Mucosa of descending colon (tissue), 3 donors: ENCODE measurements at regions not wholly inside any gene's neighbourhood (a gene's known extent, or its start where the extent isn't known, plus 50 kb on each side); places are given as distances from the start of the nearest gene placed in this dataset.
A peak's percentile ranks its signal among the peaks of the same experiment; 100 is the strongest.

Experiments used
- ATAC-seq: fragments of 200-7000 bp; cut with Tn5 transposase; one replicate; pipeline ENCODE4 v1.9.1; 2020; ENCODE audit warnings: mild to moderate bottlenecking, moderate library complexity
- DNase-seq, 3 donors: peaks; one replicate each; pipeline ENCODE4 v3.0.0-alpha.2; 2020
- H3K36me3 ChIP-seq: fragments of 200-600 bp; one replicate; pipeline ENCODE4 v1.8.0; 2021; ENCODE audit warnings: low read depth, mild to moderate bottlenecking
- H3K4me1 ChIP-seq: fragments of 200-600 bp; one replicate; pipeline ENCODE4 v1.8.0; 2021; ENCODE audit warnings: low read depth, mild to moderate bottlenecking
- H3K4me3 ChIP-seq: fragments of 200-600 bp; one replicate; pipeline ENCODE4 v1.8.0; 2021; ENCODE audit warnings: mild to moderate bottlenecking
- H3K9me3 ChIP-seq: fragments of 200-600 bp; one replicate; pipeline ENCODE4 v1.8.0; 2021; ENCODE audit warnings: mild to moderate bottlenecking
- CTCF ChIP-seq: fragments of 200-600 bp; IDR thresholded peaks from one replicate; pipeline ENCODE4 v1.8.0; 2022; ENCODE audit warnings: antibody characterized with exemption, mild to moderate bottlenecking
- intact Hi-C, 2 donors: fragments of 100-400 bp; cut with DNase I in 1 of 2; cut with micrococcal nuclease in 1 of 2; formaldehyde crosslinking; loops; one replicate each; pipeline versions ENCODE4 v1.11.0 to v1.11.1; 2022; cut with DNase I, micrococcal nuclease
- donor health status: DM: no; HTN: no; CAD: no; lungs with moderate emphysema.
- donor health status: DM: no; HTN: no; CAD: no.
- donor health status: DM: no; HTN: yes; CAD: no.

DNA sequence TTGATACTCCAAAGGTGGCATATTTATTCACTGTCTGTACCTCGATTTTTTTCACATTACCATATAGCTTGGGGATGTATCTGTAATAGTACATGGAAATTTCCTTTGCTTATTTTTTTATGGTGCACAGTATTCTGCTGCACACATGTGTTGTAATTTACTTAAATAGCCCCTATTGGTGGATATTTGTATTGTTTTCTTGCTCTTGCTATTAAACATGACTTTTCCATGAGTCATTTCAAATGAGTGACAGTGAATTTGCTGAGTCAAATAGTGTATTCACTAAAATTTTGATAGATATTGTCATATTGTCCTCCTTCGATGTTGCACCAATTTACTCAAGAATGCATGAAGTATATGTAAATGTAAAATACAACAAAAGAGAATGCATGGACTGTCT lies 122.7 kb upstream of the STEAP4 start:
- no peaks in the 10 kb centered on the region for H3K36me3 ChIP-seq
- no peak for ATAC-seq
- no peaks in the 10 kb centered on the region for H3K4me1 ChIP-seq
- H3K9me3 ChIP-seq, result no peaks in the 10 kb centered on the region
- intact Hi-C loops, result no loop called here
- DNase-seq, result no peak
- no peak overlapping the region for H3K4me3 ChIP-seq
- TF ChIP-seq CTCF, result no peak

DNA sequence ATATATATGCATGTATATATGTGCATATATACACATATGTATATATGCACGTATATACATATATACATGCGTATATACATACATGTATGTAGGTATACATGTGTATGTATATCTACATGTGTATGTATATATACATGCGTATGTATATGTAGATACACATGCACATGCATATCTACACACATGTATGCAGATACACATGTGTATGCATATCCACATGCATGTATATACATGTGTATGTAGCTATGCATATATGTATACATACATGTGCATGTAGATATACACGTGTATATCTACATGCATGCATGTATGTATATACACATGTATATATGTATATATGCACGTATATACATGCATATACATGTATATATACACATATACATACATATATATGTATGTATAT lies 95.8 kb upstream of the STEAP4 start:
- no peak for ATAC-seq
- Histone ChIP-seq H3K4me1 (no peaks in the 10 kb centered on the region), H3K36me3 (no peaks in the 10 kb centered on the region), H3K9me3 (no peaks in the 10 kb centered on the region), H3K4me3 (no peak overlapping the region)
- intact Hi-C loops, result no loop called here
- TF ChIP-seq CTCF, result no peak
- no peak for DNase-seq

DNA sequence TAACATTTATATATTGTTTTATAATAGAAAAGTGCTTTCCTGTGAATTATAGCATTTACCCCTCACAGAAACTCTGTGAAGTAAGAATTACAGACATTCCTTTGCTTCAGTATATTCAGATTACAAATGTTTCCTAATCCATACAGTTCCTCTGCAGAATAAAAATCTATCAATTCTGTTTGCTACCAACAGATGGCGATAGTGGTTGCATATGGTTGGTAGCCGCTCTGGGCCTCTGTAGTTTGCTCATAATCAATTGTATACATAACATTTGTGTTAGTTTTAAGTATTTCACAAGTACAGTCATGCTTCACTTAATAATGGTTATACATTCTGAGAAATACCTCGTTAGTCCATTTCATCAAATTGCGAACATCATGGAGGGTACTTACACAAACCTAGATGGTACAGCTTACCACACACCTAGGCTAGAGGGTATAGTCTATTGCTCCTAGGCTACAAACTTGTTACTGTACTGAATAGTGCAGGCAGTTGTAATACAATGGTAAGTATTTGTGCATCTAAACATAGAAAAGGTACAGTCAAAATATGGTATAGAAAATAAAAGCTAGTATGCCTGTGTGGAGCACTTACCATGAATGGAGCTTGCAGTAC lies 94.4 kb upstream of the STEAP4 start:
- peak; percentile 33 for TF ChIP-seq CTCF
- ATAC-seq, result peak; percentile 68
- intact Hi-C loops, result no loop called here
- peak in 1 of 3 donors; percentile 16 for DNase-seq
- Histone ChIP-seq H3K4me1 (no peaks in the 10 kb centered on the region), H3K36me3 (no peaks in the 10 kb centered on the region), H3K9me3 (no peaks in the 10 kb centered on the region), H3K4me3 (no peak overlapping the region)

- no peaks in the 10 kb centered on the region for H3K9me3 ChIP-seq
- no peak overlapping the region for H3K4me3 ChIP-seq
- no peak for TF ChIP-seq CTCF
- H3K4me1 ChIP-seq, result no peaks in the 10 kb centered on the region
- no peak for ATAC-seq
- no peaks in the 10 kb centered on the region for H3K36me3 ChIP-seq
- no peak for DNase-seq
- intact Hi-C loops, result no loop called here
These were observed 93.1 kb upstream of the STEAP4 start for GRCh38 chr7:88399696-88400240.

DNA sequence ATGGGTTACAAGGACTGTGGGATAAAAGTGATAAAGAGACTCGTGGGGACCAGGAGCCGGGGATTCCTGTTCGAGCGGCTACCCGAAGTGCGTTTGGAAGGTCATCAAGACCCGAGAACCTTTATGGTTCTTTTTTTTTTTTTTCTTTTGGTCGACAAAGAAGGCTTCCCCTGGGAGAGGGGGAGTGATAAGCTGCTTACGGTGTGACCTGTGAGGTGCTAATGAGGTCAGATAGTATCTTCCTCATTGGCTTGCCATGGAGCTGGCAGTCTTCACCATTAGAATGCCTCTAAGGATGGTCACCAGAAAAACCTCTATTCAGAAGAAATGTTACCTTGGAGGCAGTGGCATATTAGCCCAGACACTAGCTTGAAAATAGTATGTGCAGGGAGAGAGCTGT lies 92.3 kb upstream of the STEAP4 start:
- no peak for TF ChIP-seq CTCF
- H3K9me3 ChIP-seq, result no peaks in the 10 kb centered on the region
- no peaks in the 10 kb centered on the region for H3K36me3 ChIP-seq
- intact Hi-C loops, result no loop called here
- no peaks in the 10 kb centered on the region for H3K4me1 ChIP-seq
- DNase-seq (no peak), ATAC-seq (no peak)
- H3K4me3 ChIP-seq, result no peak overlapping the region

GRCh38 chr7:88398459-88398858 lies 91.8 kb upstream of the STEAP4 start:
- Histone ChIP-seq H3K36me3 (no peaks in the 10 kb centered on the region), H3K4me3 (no peak overlapping the region), H3K9me3 (no peaks in the 10 kb centered on the region), H3K4me1 (no peaks in the 10 kb centered on the region)
- DNase-seq (no peak), ATAC-seq (no peak)
- no peak for TF ChIP-seq CTCF
- intact Hi-C loops, result no loop called here
